GM21381 (cell line): ENCODE measurements at regions not wholly inside any gene's neighbourhood (a gene's known extent, or its start where the extent isn't known, plus 50 kb on each side); places are given as distances from the start of the nearest gene placed in this dataset.

Source experiments
- ATAC-seq: cut with Tn5 transposase; IDR thresholded peaks from one replicate; pipeline ENCODE4 v1.9.1; 2021; ENCODE audit warnings: mild to moderate bottlenecking, moderate library complexity; ENCODE audit not compliant: unreplicated experiment

GRCh38 chr15:31953478-31953877 is 76.8 kb upstream of the CHRNA7 start:
- no peak for ATAC-seq

- ATAC-seq, result no peak
Observed at GRCh38 chr15:31954374-31955172, 75.7 kb upstream of the CHRNA7 start.

- ATAC-seq, result no peak
Observed at GRCh38 chr15:31955734-31956133, 74.6 kb upstream of the CHRNA7 start.

GRCh38 chr15:31957581-31957980 is 72.7 kb upstream of the CHRNA7 start:
- no peak for ATAC-seq

- ATAC-seq, result no peak
Observed at GRCh38 chr15:31964586-31965307, 65.6 kb upstream of the CHRNA7 start.

- ATAC-seq, result no peak
Observed at GRCh38 chr15:31970007-31970406, 60.3 kb upstream of the CHRNA7 start.

- no peak for ATAC-seq
Observed at GRCh38 chr15:31973197-31973596, 57.1 kb upstream of the CHRNA7 start.

- ATAC-seq, result no peak
Observed at GRCh38 chr15:31974154-31974794, 56.0 kb upstream of the CHRNA7 start.

- ATAC-seq, result no peak
Observed at GRCh38 chr15:31974855-31975829, 55.2 kb upstream of the CHRNA7 start.

GRCh38 chr15:31975830-31976229 is 54.5 kb upstream of the CHRNA7 start:
- no peak for ATAC-seq

- no peak for ATAC-seq
Observed at GRCh38 chr15:31977138-31977537, 53.2 kb upstream of the CHRNA7 start.

- no peak for ATAC-seq
Observed at GRCh38 chr15:31977812-31978661, 52.3 kb upstream of the CHRNA7 start.
